Activated T-helper 2 cell treated with anti-CD3 and anti-CD28 coated beads, Interferon-gamma antibody, Interleukin-2, Interleukin-4, amounts not matched to agents 10 μg/mL and 5 μg/mL and 100 μg/mL, durations not matched to agents 14 hours and 24 hours and 36 hours (primary cell): ENCODE measurements at regions not wholly inside any gene's neighbourhood (a gene's known extent, or its start where the extent isn't known, plus 50 kb on each side); places are given as distances from the start of the nearest gene placed in this dataset.
"Not testable (repeated sequence)": the region's sequence is repeated elsewhere in the genome, so short reads cannot be mapped to it uniquely, and the experiment has no call there.

ENCODE experiments used
- DNase-seq: peaks from one replicate; pipeline ENCODE4 v3.0.0; 2021; ENCODE audit warnings: low spot score
- H3K27ac Mint-ChIP-seq: one replicate; pipeline ENCODE4 v1.8.0; 2021; ENCODE audit warnings: mixed read lengths
- H3K27me3 Mint-ChIP-seq: one replicate; pipeline ENCODE4 v1.8.0; 2021; ENCODE audit warnings: low read depth, mixed read lengths
- H3K36me3 Mint-ChIP-seq: one replicate; pipeline ENCODE4 v1.8.0; 2021; ENCODE audit warnings: low read depth, mixed read lengths
- H3K4me1 Mint-ChIP-seq: one replicate; pipeline ENCODE4 v1.8.0; 2021; ENCODE audit warnings: low read depth, mixed read lengths
- H3K4me3 Mint-ChIP-seq: one replicate; pipeline ENCODE4 v1.8.0; 2021; ENCODE audit warnings: low read depth, mild to moderate bottlenecking, moderate library complexity, mixed read lengths
- H3K9me3 Mint-ChIP-seq: one replicate; pipeline ENCODE4 v1.8.0; 2021; ENCODE audit warnings: mixed read lengths
- intact Hi-C: fragments of 100-400 bp; cut with micrococcal nuclease; formaldehyde crosslinking; loops from one replicate; pipeline ENCODE4 v1.15.1; 2023

- Mint-ChIP-seq H3K9me3 (peaks cover 53% of the 10 kb centered on the region), H3K4me3 (no peak overlapping the region), H3K4me1 (no peaks in the 10 kb centered on the region), H3K36me3 (no peaks in the 10 kb centered on the region), H3K27ac (no peak overlapping the region), H3K27me3 (no peaks in the 10 kb centered on the region)
- intact Hi-C loops: no loop called here
- DNase-seq: no peak
Measured at GRCh38 chr15:23750179-23750578, 63.1 kb upstream of the NDN start.

GRCh38 chr15:23750776-23751175 lies 63.7 kb upstream of the NDN start:
- intact Hi-C loops: no loop called here
- H3K27ac Mint-ChIP-seq: no peak overlapping the region
- no peaks in the 10 kb centered on the region for H3K27me3 Mint-ChIP-seq
- H3K4me3 Mint-ChIP-seq: no peak overlapping the region
- H3K9me3 Mint-ChIP-seq: peaks cover 53% of the 10 kb centered on the region
- H3K36me3 Mint-ChIP-seq: no peaks in the 10 kb centered on the region
- DNase-seq: no peak
- H3K4me1 Mint-ChIP-seq: no peaks in the 10 kb centered on the region

DNA sequence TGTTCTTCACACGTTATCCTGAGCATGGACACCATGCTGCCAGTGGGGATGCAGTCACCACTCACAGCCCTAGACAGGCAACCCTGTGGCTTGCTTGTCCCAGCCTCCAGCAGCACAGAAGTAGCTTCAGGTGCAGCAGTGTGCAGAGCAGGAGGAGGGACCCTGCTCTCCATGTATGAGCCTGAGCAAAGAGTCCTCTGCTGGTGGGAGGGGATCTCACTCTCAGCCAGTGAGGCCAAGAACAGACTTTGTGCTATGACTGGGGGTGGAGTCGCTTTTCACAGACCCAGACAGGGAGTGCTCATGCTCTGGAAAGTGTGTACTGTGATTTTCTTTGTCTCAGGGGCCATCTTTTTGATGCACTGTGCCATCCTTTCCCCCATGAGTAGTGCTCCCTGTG lies 66.1 kb upstream of the NDN start:
- intact Hi-C loops: no loop called here
- no peak overlapping the region for H3K4me3 Mint-ChIP-seq
- peaks cover 70% of the 10 kb centered on the region for H3K9me3 Mint-ChIP-seq

GRCh38 chr15:23758891-23759290 lies 71.8 kb upstream of the NDN start:
- no peaks in the 10 kb centered on the region for H3K4me1 Mint-ChIP-seq
- intact Hi-C loops: no loop called here
- H3K27ac Mint-ChIP-seq: no peak overlapping the region
- peaks cover 64% of the 10 kb centered on the region for H3K9me3 Mint-ChIP-seq
- H3K4me3 Mint-ChIP-seq: no peak overlapping the region
- no peaks in the 10 kb centered on the region for H3K36me3 Mint-ChIP-seq
- no peak for DNase-seq
- H3K27me3 Mint-ChIP-seq: no peaks in the 10 kb centered on the region

More for the DNA sequence above, 66.1 kb upstream of the NDN start:
- H3K27ac Mint-ChIP-seq: no peak overlapping the region
- H3K4me1 Mint-ChIP-seq: no peaks in the 10 kb centered on the region
- no peak for DNase-seq
- no peaks in the 10 kb centered on the region for H3K27me3 Mint-ChIP-seq
- H3K36me3 Mint-ChIP-seq: no peaks in the 10 kb centered on the region

GRCh38 chr15:23760024-23760423 lies 72.9 kb upstream of the NDN start:
- Mint-ChIP-seq H3K36me3 (no peaks in the 10 kb centered on the region), H3K4me1 (no peaks in the 10 kb centered on the region), H3K27ac (no peak overlapping the region), H3K9me3 (peaks cover 70% of the 10 kb centered on the region), H3K27me3 (no peaks in the 10 kb centered on the region), H3K4me3 (no peak overlapping the region)
- intact Hi-C loops: no loop called here
- no peak for DNase-seq

GRCh38 chr15:23761386-23761785 lies 74.3 kb upstream of the NDN start:
- Mint-ChIP-seq H3K27me3 (no peaks in the 10 kb centered on the region), H3K36me3 (no peaks in the 10 kb centered on the region), H3K4me1 (no peaks in the 10 kb centered on the region), H3K9me3 (peaks cover 69% of the 10 kb centered on the region), H3K4me3 (no peak overlapping the region), H3K27ac (no peak overlapping the region)
- intact Hi-C loops: no loop called here
- DNase-seq: no peak

DNA sequence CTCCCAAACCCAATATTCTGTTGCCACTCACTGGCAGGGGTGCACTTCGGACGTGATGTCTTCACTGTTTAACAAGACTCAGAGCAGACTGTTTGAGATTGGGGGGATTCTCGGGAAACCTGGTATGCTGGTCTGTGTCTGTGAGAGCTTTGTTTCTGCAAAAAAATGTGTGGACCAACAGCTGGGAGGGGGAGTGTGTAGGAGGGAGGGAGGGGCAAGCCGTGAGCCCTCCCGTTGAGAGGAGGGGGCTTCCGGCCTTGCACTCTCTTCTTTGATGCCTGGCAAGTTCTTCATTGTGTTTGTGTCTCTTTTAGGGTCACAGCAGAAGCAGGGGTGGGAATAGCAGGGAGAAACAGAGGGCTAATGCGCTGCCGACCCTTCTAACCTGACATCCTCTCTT lies 74.9 kb upstream of the NDN start:
- Mint-ChIP-seq H3K27me3 (no peaks in the 10 kb centered on the region), H3K9me3 (peaks cover 64% of the 10 kb centered on the region), H3K36me3 (no peaks in the 10 kb centered on the region), H3K4me1 (no peaks in the 10 kb centered on the region), H3K4me3 (no peak overlapping the region), H3K27ac (no peak overlapping the region)
- DNase-seq: no peak
- intact Hi-C loops: no loop called here

DNA sequence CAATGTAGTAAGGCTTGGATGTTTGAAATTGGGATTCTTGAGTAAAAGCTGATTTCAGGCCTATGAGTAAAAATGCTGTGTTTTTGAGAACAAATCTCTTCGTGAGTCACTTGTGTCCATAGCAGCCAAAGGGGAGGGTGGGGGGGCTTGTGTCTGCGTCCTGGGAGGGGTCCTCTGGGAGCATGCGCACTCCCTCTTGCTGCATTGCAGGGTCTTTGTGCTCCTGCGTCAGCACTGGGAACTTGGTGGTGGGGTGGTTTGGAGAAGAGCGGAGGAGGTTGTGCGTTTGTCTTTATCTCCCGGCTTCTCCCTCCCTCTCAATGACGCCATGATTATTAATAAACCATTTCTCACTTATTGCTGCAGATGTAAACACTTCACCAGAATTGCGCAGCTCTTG lies 75.9 kb upstream of the NDN start:
- Mint-ChIP-seq H3K9me3 (peaks cover 61% of the 10 kb centered on the region), H3K4me3 (no peak overlapping the region), H3K4me1 (no peaks in the 10 kb centered on the region)

DNA sequence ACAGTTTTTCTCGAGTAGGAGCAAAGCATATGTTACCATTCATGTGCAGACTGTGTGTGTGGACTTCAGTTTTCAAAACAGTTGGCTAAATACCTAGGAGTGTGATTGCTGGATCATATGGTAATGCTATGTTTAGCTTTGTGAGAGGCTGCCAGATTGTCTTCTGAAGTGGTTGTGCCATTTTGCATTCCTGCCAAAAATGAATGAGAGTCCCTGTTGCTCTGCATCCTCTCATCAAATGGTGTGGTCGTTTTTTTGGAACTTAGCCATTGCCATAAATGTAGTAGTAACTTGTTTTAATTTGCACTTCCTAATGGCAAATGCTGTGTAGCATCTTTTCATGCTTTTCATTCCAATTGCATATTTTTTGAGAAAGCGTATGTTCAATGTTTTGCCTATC lies 77.2 kb upstream of the NDN start:
- Mint-ChIP-seq H3K9me3 (peaks cover 63% of the 10 kb centered on the region), H3K4me3 (no peak overlapping the region), H3K4me1 (no peaks in the 10 kb centered on the region), H3K27me3 (no peaks in the 10 kb centered on the region), H3K36me3 (no peaks in the 10 kb centered on the region), H3K27ac (no peak overlapping the region)
- intact Hi-C loops: no loop called here
- DNase-seq: no peak

More for the DNA sequence above, 75.9 kb upstream of the NDN start:
- Mint-ChIP-seq H3K27me3 (no peaks in the 10 kb centered on the region), H3K27ac (no peak overlapping the region), H3K36me3 (no peaks in the 10 kb centered on the region)
- no peak for DNase-seq
- intact Hi-C loops: no loop called here

- no peaks in the 10 kb centered on the region for H3K27me3 Mint-ChIP-seq
- intact Hi-C loops: no loop called here
- H3K4me1 Mint-ChIP-seq: no peaks in the 10 kb centered on the region
- H3K27ac Mint-ChIP-seq: no peak overlapping the region
- H3K36me3 Mint-ChIP-seq: no peaks in the 10 kb centered on the region
- peaks cover 59% of the 10 kb centered on the region for H3K9me3 Mint-ChIP-seq
- H3K4me3 Mint-ChIP-seq: no peak overlapping the region
- no peak for DNase-seq
Measured at GRCh38 chr15:23764716-23765115, 77.6 kb upstream of the NDN start.

DNA sequence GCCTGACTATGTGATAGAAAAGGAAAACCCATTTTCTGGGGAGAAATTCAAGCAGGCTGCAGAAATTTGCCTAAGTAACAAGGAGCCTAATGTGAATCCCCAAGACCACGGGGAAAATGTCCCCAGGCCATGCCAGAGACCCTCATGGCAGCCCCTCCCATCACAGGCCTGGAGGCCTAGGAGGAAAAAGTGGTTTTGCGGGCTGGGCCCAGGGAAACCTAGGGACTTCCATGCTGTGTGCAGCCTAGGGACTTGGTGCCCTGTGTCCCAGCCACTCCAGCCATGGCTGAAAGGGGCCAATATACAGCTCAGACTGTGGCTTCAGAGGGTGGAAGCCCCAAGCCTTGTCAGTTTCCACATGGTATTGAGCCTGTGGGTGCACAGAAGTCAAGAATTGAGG lies 79.7 kb upstream of the NDN start:
- peaks cover 57% of the 10 kb centered on the region for H3K9me3 Mint-ChIP-seq
- H3K4me3 Mint-ChIP-seq, H3K27me3 Mint-ChIP-seq, H3K27ac Mint-ChIP-seq, H3K36me3 Mint-ChIP-seq, intact Hi-C loops, H3K4me1 Mint-ChIP-seq, DNase-seq: not testable (repeated sequence)

GRCh38 chr15:23773093-23773492 lies 86.0 kb upstream of the NDN start:
- Mint-ChIP-seq H3K4me1 (no peaks in the 10 kb centered on the region), H3K9me3 (peaks cover 65% of the 10 kb centered on the region), H3K27me3 (no peaks in the 10 kb centered on the region), H3K4me3 (no peak overlapping the region), H3K27ac (no peak overlapping the region), H3K36me3 (no peaks in the 10 kb centered on the region)
- intact Hi-C loops: loop anchor here (10.0 kb wide), 1 partner anchor 52 kb away; no protein-coding TSS in a partner anchor
- no peak for DNase-seq

- intact Hi-C loops: no loop called here
- Mint-ChIP-seq H3K9me3 (peaks cover 49% of the 10 kb centered on the region), H3K4me3 (no peak overlapping the region), H3K36me3 (no peaks in the 10 kb centered on the region), H3K27me3 (no peaks in the 10 kb centered on the region), H3K27ac (no peak overlapping the region), H3K4me1 (no peaks in the 10 kb centered on the region)
- DNase-seq: no peak
Measured at GRCh38 chr15:23787346-23788105, 100.4 kb upstream of the NDN start.
